Skeletal muscle cell (primary cell): ENCODE measurements at regions not wholly inside any gene's neighbourhood (a gene's known extent, or its start where the extent isn't known, plus 50 kb on each side); places are given as distances from the start of the nearest gene placed in this dataset.
"Not testable (repeated sequence)": the region's sequence is repeated elsewhere in the genome, so short reads cannot be mapped to it uniquely, and the experiment has no call there.

Source experiments
- DNase-seq: peaks from one replicate; pipeline ENCODE4 v3.0.0-alpha.2; 2010; ENCODE audit warnings: low read depth
- H3K4me3 ChIP-seq: 2 replicates; pipeline ENCODE4 v1.5.1; 2011; ENCODE audit warnings: low read depth, mild to moderate bottlenecking, control low read depth, low read length, moderate library complexity

- no peak for DNase-seq
- H3K4me3 ChIP-seq, result no peak overlapping the region
Measured at GRCh38 chr10:33483816-33484190, 149.3 kb upstream of the NRP1 start.

- DNase-seq, result no peak
- H3K4me3 ChIP-seq, result no peak overlapping the region
Measured at GRCh38 chr10:33483124-33483815, 148.8 kb upstream of the NRP1 start.

DNA sequence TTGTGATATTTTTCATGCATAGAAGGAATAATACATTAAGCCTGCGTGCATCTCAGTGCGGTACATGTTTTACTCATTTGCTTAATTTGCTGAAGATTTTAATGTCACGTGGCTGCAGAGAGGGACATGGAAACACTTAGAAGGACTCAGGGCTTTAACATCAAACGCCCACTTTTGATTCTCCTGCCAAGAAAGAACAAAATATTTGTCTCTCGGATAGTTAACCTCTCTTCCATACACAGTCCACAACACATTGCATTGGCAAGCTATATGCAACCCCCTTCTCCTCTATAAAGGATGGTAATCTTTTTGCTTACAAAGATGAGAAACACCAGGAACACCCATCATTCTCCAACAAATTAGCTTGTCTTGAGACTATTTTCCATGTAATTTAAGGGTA, 148.0 kb upstream of the NRP1 start:
- DNase-seq, result no peak
- no peak overlapping the region for H3K4me3 ChIP-seq

DNA sequence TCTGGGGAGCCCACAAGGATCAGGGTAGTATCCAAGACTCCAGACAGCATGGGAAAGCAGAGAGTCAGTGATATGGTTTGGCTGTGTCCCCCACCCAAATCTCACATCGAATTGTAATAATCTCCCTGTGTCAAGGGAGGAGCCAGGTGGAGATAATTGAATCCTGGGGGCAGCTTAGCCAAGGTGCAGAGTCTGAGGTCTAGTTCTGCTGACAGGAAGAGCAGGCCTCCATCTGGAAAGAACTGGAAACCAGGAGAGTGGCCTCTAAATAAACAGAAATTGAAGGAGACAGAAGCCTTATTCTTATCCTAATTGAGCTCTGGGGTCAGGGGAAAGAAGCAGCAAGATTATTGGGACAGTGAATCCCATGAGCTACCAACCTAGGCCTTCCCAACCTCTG, 146.7 kb upstream of the NRP1 start:
- no peak for DNase-seq
- no peak overlapping the region for H3K4me3 ChIP-seq

DNA sequence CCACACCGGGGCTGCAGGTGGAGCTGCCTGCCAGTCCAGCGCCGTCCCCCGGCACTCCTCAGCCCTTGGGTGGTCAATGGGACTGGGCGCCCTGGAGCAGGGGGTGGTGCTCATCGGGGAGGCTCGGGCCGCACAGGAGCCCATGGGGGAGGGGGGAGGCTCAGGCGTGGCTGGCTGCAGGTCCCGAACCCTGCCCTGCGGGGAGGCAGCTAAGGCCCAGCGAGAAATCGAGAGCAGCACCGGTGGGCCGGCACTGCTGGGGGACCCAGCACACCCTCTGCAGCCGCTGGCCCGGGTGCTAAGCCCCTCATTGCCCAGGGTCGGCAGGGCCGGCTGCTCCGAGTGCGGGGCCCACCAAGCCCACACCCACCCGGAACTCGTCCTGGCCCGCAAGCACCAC, 145.9 kb upstream of the NRP1 start:
- not testable (repeated sequence) for DNase-seq, H3K4me3 ChIP-seq

GRCh38 chr10:33478675-33479125, 144.2 kb upstream of the NRP1 start:
- no peak overlapping the region for H3K4me3 ChIP-seq

GRCh38 chr10:33478089-33478674, 143.7 kb upstream of the NRP1 start:
- DNase-seq, result no peak
- H3K4me3 ChIP-seq, result no peak overlapping the region

More at GRCh38 chr10:33478675-33479125, 144.2 kb upstream of the NRP1 start:
- no peak for DNase-seq

GRCh38 chr10:33477291-33478088, 143.0 kb upstream of the NRP1 start:
- H3K4me3 ChIP-seq, result no peak overlapping the region
- DNase-seq, result no peak

GRCh38 chr10:33476757-33477273, 142.3 kb upstream of the NRP1 start:
- no peak for DNase-seq
- H3K4me3 ChIP-seq, result no peak overlapping the region

DNA sequence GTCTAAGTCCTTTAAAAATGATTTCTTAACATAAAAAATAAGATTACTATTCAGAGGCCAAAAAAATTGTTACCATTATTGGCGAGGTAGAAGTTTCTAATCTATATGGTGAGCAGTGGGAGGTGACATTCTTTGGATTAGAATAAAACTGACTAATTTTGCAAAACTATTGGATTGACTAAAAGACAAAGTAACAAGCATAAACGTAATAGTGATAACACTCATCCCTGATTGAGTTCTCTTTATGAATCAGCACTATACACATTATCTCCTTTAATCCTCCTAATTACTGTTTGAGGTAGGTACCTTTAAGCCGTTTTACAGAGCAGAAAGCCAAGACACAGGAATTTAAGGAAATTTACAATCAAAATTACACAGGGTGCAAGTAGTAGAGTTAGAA, 139.2 kb upstream of the NRP1 start:
- no peak overlapping the region for H3K4me3 ChIP-seq
- no peak for DNase-seq

GRCh38 chr10:33468006-33468405, 133.5 kb upstream of the NRP1 start:
- DNase-seq, H3K4me3 ChIP-seq: not testable (repeated sequence)

DNA sequence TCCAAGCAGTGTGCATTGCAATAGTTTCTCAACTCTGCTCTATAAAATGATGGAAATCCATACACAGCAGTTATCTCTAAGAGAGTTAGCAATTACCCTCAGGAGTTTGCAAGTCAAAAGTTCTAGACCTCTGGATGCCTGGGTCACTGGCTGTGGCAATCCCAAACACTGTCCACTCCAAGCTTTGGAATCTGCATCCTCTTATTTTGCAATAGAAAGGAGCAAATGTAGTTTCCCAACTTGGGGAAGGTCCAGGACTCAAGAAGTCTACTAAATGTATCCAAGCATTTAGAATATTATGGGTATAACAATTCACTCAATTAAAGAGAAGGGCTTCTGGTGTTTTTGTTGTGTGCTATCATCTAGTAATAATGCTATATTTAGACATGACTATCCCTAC, 131.3 kb upstream of the NRP1 start:
- no peak overlapping the region for H3K4me3 ChIP-seq
- no peak for DNase-seq

- H3K4me3 ChIP-seq, result no peak overlapping the region
- DNase-seq, result no peak
Measured at GRCh38 chr10:33463011-33463410, 128.5 kb upstream of the NRP1 start.

- H3K4me3 ChIP-seq, result no peak overlapping the region
Measured at GRCh38 chr10:33461295-33461640, 126.8 kb upstream of the NRP1 start.

DNA sequence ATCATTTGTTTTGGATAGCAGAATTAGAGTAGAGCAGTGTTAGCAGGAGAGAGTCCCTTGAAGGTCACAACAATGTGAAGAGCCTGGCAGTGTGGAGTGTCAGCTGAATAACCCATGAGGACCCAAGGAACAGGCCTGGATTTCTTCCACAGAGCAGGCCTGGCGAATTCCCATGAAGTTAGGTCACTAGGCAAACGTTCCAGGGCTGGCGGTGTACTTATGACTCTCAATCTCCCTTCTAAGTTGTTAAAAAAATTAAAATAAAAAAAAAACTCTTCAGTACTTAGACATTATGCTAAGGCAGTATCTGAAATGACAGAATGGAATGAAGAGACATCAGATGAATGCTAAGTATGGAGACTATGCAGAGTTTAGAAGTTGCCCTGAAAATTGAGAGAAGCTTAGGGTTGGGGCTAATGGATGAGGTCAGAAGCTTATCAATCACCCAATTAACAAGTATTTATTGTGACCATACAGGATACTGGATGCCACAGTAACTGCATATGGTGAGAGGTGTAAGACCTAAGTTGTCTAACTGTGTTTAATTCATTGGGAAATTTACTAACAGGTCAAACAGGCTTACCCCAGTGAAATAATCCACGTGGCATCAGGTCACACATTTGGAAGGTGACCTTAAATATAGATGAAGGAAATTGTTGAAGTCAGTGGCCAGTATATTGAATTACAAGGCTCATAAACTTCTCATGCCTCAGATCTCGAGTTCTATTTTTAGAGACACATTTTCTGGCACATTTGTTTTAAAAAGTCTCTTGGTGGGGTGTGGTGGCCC, 126.2 kb upstream of the NRP1 start:
- peak; percentile 50 for DNase-seq

More at GRCh38 chr10:33461295-33461640, 126.8 kb upstream of the NRP1 start:
- no peak for DNase-seq

GRCh38 chr10:33459602-33460001, 125.1 kb upstream of the NRP1 start:
- DNase-seq, result peak; percentile 6
- no peak overlapping the region for H3K4me3 ChIP-seq

More for the DNA sequence above, 126.2 kb upstream of the NRP1 start:
- no peak overlapping the region for H3K4me3 ChIP-seq

- no peak overlapping the region for H3K4me3 ChIP-seq
- no peak for DNase-seq
Measured at GRCh38 chr10:33455029-33455428, 120.6 kb upstream of the NRP1 start.

GRCh38 chr10:33454554-33454953, 120.1 kb upstream of the NRP1 start:
- no peak for DNase-seq
- no peak overlapping the region for H3K4me3 ChIP-seq
